ENCODE measurements at regions not wholly inside any gene's neighbourhood (a gene's known extent, or its start where the extent isn't known, plus 50 kb on each side); places are given as distances from the start of the nearest gene placed in this dataset.

DNA sequence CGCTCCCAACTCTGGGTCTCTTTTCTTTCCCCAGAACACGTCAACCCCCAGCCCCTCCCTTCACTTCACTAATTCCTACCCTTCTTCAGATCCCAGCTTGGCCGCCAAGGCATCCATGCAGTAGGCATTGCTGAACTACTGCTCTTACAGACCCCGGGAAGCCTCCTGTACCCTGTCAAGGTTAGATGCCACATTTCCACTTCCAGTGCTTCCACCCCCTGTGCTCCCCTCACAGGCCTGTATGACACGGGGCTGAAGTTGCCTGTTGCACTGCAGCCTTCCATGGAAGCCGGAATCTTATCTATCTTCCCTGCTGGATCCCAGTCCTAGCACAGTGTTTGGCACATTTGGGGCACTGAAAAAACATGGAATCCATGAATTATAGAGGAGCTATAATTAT is 99.0 kb upstream of the SOD1 start:
- TF ChIP-seq TARDBP (IDR thresholded peaks at IDR 0.05) (no peak), SP1 (IDR thresholded peaks at IDR 0.05) (no peak)

All from HEK293T (cell line).